ENCODE measurements at regions not wholly inside any gene's neighbourhood (a gene's known extent, or its start where the extent isn't known, plus 50 kb on each side); places are given as distances from the start of the nearest gene placed in this dataset.

GRCh38 chr7:41573862-41574261 is 129.0 kb downstream of the INHBA start:
- no peak for DNase-seq (ENCODE audit: low spot score)
- H3K9me3 ChIP-seq, result no peaks in the 10 kb centered on the region
- H3K4me3 ChIP-seq, result no peak overlapping the region
- WGBS, result 16% methylated on average over 1 of the region's 1 CpG
- H3K27ac ChIP-seq, result no peak overlapping the region
- no peaks in the 10 kb centered on the region for H3K36me3 ChIP-seq
- TF ChIP-seq POLR2AphosphoS5 (IDR thresholded peaks at IDR 0.05), result no peak
- TF ChIP-seq POLR2A (IDR thresholded peaks at IDR 0.05), result no peak
- TF ChIP-seq CTCF (IDR thresholded peaks at IDR 0.05), result no peak
- H3K4me1 ChIP-seq (replicated peaks), result no peaks in the 10 kb centered on the region
- intact Hi-C loops (cut with DNase I), result no loop called here
- no peaks in the 10 kb centered on the region for H3K27me3 ChIP-seq (replicated peaks; ENCODE audit: insufficient read depth)

- TF ChIP-seq CTCF (IDR thresholded peaks at IDR 0.05) (no peak), POLR2AphosphoS5 (IDR thresholded peaks at IDR 0.05) (no peak), POLR2A (IDR thresholded peaks at IDR 0.05) (no peak)
- no peaks in the 10 kb centered on the region for H3K27me3 ChIP-seq (replicated peaks; ENCODE audit: insufficient read depth)
- WGBS, result 92% methylated on average over 2 of the region's 2 CpGs
These were observed 129.4 kb downstream of the INHBA start for GRCh38 chr7:41573443-41573842.

GRCh38 chr7:41573015-41573414 is 129.9 kb downstream of the INHBA start:
- no peak overlapping the region for H3K27ac ChIP-seq
- no peaks in the 10 kb centered on the region for H3K4me1 ChIP-seq (replicated peaks)
- H3K27me3 ChIP-seq (replicated peaks; ENCODE audit: insufficient read depth), result no peaks in the 10 kb centered on the region
- no peak for DNase-seq (ENCODE audit: low spot score)
- WGBS, result 81% methylated on average over 2 of the region's 2 CpGs
- TF ChIP-seq CTCF (IDR thresholded peaks at IDR 0.05), result no peak
- TF ChIP-seq POLR2A (IDR thresholded peaks at IDR 0.05), result no peak
- TF ChIP-seq POLR2AphosphoS5 (IDR thresholded peaks at IDR 0.05), result no peak
- H3K9me3 ChIP-seq, result no peaks in the 10 kb centered on the region
- no peaks in the 10 kb centered on the region for H3K36me3 ChIP-seq
- intact Hi-C loops (cut with DNase I), result no loop called here
- no peak overlapping the region for H3K4me3 ChIP-seq

More at GRCh38 chr7:41573443-41573842, 129.4 kb downstream of the INHBA start:
- Histone ChIP-seq H3K4me3 (no peak overlapping the region), H3K4me1 (replicated peaks) (no peaks in the 10 kb centered on the region), H3K9me3 (no peaks in the 10 kb centered on the region), H3K27ac (no peak overlapping the region), H3K36me3 (no peaks in the 10 kb centered on the region)
- intact Hi-C loops (cut with DNase I), result no loop called here
- no peak for DNase-seq (ENCODE audit: low spot score)

GRCh38 chr7:41571573-41571972 is 131.3 kb downstream of the INHBA start:
- WGBS, result 64% methylated on average over 5 of the region's 5 CpGs
- intact Hi-C loops (cut with DNase I), result no loop called here

More at GRCh38 chr7:41571573-41571972, 131.3 kb downstream of the INHBA start:
- TF ChIP-seq POLR2A (IDR thresholded peaks at IDR 0.05) (no peak), CTCF (IDR thresholded peaks at IDR 0.05) (no peak), POLR2AphosphoS5 (IDR thresholded peaks at IDR 0.05) (no peak)
- no peak overlapping the region for H3K27ac ChIP-seq
- DNase-seq (ENCODE audit: low spot score), result no peak
- no peaks in the 10 kb centered on the region for H3K4me1 ChIP-seq (replicated peaks)
- H3K27me3 ChIP-seq (replicated peaks; ENCODE audit: insufficient read depth), result no peaks in the 10 kb centered on the region
- H3K4me3 ChIP-seq, result no peak overlapping the region
- H3K36me3 ChIP-seq, result no peaks in the 10 kb centered on the region
- no peaks in the 10 kb centered on the region for H3K9me3 ChIP-seq
